HEK293 (cell line): ENCODE measurements at regions not wholly inside any gene's neighbourhood (a gene's known extent, or its start where the extent isn't known, plus 50 kb on each side); places are given as distances from the start of the nearest gene placed in this dataset.

Experiments
- MYNN ChIP-seq: fragments of 450-650 bp; formaldehyde crosslinking; IDR thresholded peaks from 2 replicates; pipeline ENCODE4 v1.5.1; 2016; ENCODE audit warnings: missing biosample characterization, missing genetic modification characterization, borderline replicate concordance
- TCF7L2 ChIP-seq: IDR thresholded peaks from 2 replicates; pipeline ENCODE4 v1.6.1; 2011; ENCODE audit warnings: low read depth, mild to moderate bottlenecking, inconsistent platforms, low read length, moderate library complexity, borderline replicate concordance
- YY1 ChIP-seq: fragments of 450-650 bp; formaldehyde crosslinking; IDR thresholded peaks from 2 replicates; pipeline ENCODE4 v1.5.1; 2018; ENCODE audit warnings: missing biosample characterization, missing genetic modification characterization
- ZNF18 ChIP-seq: fragments of 450-650 bp; formaldehyde crosslinking; IDR thresholded peaks from 2 replicates; pipeline ENCODE4 v1.5.1; 2016; ENCODE audit warnings: missing biosample characterization, missing genetic modification characterization
- ZNF354C ChIP-seq: fragments of 450-650 bp; formaldehyde crosslinking; IDR thresholded peaks from 2 replicates; pipeline ENCODE4 v1.5.1; 2016; ENCODE audit warnings: missing biosample characterization, missing genetic modification characterization, low read depth, borderline replicate concordance
- TF ChIP-seq, protein P1 (sequence below): fragments of 450-650 bp; formaldehyde crosslinking; IDR thresholded peaks from 2 replicates; pipeline ENCODE4 v1.5.1; 2016; ENCODE audit warnings: missing biosample characterization, missing genetic modification characterization
- TF ChIP-seq, protein P2 (sequence below): IDR thresholded peaks from 2 replicates; pipeline ENCODE4 v1.6.1; 2011; ENCODE audit warnings: mild to moderate bottlenecking, low read depth, low read length, borderline replicate concordance

DNA sequence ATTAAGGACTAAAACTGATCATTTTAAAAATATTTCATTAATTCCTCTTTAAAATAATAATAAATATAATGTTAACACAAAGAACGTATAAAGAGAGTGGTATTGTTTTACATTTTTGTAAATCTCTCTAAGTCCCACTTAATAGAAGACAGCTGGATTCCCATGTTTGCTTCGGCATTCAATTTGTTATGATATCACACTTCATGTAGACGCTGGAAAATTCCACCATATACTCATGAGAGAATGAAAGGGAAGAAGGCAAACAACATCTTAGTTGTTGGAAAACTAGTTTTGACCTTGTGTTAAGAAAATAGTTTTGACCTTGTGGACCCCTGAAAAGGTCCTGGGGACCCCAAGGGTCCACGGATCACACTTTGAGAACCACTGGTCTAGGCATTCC lies 85.3 kb upstream of the MGMT start:
- TF ChIP-seq, protein P1, sequence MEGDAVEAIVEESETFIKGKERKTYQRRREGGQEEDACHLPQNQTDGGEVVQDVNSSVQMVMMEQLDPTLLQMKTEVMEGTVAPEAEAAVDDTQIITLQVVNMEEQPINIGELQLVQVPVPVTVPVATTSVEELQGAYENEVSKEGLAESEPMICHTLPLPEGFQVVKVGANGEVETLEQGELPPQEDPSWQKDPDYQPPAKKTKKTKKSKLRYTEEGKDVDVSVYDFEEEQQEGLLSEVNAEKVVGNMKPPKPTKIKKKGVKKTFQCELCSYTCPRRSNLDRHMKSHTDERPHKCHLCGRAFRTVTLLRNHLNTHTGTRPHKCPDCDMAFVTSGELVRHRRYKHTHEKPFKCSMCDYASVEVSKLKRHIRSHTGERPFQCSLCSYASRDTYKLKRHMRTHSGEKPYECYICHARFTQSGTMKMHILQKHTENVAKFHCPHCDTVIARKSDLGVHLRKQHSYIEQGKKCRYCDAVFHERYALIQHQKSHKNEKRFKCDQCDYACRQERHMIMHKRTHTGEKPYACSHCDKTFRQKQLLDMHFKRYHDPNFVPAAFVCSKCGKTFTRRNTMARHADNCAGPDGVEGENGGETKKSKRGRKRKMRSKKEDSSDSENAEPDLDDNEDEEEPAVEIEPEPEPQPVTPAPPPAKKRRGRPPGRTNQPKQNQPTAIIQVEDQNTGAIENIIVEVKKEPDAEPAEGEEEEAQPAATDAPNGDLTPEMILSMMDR (tag by site-specific recombination) = no peak
- TF ChIP-seq, protein P2, sequence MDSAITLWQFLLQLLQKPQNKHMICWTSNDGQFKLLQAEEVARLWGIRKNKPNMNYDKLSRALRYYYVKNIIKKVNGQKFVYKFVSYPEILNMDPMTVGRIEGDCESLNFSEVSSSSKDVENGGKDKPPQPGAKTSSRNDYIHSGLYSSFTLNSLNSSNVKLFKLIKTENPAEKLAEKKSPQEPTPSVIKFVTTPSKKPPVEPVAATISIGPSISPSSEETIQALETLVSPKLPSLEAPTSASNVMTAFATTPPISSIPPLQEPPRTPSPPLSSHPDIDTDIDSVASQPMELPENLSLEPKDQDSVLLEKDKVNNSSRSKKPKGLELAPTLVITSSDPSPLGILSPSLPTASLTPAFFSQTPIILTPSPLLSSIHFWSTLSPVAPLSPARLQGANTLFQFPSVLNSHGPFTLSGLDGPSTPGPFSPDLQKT = no peak
- TF ChIP-seq ZNF354C (tag by site-specific recombination) = no peak
- TF ChIP-seq YY1 (tag by site-specific recombination) = no peak
- no peak for TF ChIP-seq ZNF18 (tag by site-specific recombination)
- no peak for TF ChIP-seq MYNN (tag by site-specific recombination)
- TF ChIP-seq TCF7L2 = no peak
